ENCODE measurements at regions not wholly inside any gene's neighbourhood (a gene's known extent, or its start where the extent isn't known, plus 50 kb on each side); places are given as distances from the start of the nearest gene placed in this dataset.

DNA sequence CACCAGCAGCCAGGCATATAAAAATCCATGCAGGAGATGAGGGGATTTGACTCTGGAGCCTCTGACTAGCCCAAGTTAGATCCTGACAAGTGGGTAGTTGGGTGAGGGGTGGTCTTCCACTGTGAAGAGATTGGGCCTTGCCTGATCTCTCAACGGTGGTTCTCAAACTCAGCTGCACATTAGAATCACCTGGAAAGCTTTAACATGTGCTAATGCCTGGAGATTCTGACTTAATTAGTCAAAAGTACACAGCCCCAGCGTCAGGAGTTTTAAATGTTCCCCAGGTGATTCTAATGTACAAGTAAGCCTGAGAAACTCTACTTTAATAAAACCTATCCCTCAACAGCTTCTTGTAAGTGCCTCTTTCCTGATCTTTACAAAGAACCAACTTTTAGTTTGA lies 57.5 kb downstream of the GCNT4 start:
- TF ChIP-seq, protein P1, sequence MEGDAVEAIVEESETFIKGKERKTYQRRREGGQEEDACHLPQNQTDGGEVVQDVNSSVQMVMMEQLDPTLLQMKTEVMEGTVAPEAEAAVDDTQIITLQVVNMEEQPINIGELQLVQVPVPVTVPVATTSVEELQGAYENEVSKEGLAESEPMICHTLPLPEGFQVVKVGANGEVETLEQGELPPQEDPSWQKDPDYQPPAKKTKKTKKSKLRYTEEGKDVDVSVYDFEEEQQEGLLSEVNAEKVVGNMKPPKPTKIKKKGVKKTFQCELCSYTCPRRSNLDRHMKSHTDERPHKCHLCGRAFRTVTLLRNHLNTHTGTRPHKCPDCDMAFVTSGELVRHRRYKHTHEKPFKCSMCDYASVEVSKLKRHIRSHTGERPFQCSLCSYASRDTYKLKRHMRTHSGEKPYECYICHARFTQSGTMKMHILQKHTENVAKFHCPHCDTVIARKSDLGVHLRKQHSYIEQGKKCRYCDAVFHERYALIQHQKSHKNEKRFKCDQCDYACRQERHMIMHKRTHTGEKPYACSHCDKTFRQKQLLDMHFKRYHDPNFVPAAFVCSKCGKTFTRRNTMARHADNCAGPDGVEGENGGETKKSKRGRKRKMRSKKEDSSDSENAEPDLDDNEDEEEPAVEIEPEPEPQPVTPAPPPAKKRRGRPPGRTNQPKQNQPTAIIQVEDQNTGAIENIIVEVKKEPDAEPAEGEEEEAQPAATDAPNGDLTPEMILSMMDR (IDR thresholded peaks at IDR 0.05; ENCODE audit: low read depth, low read length, poor library complexity, severe bottlenecking) = no peak
- no peak for TF ChIP-seq EZH2phosphoT487 (IDR thresholded peaks at IDR 0.05; ENCODE audit: borderline replicate concordance, low read length)
